H9 (cell line): ENCODE measurements at regions not wholly inside any gene's neighbourhood (a gene's known extent, or its start where the extent isn't known, plus 50 kb on each side); places are given as distances from the start of the nearest gene placed in this dataset.

Experiments used
- DNase-seq: peaks from one replicate; pipeline ENCODE4 v3.0.0-alpha.2; 2017
- H2AFZ ChIP-seq: one replicate; pipeline ENCODE4 v1.6.1; 2013; ENCODE audit warnings: mild to moderate bottlenecking, low read length, control low read depth, moderate library complexity
- H2AK5ac ChIP-seq: 2 replicates; pipeline ENCODE4 v1.6.1; 2013; ENCODE audit warnings: low read length, control low read depth, mixed read lengths; ENCODE audit not compliant: insufficient read length
- H2BK120ac ChIP-seq: one replicate; pipeline ENCODE4 v1.6.1; 2013; ENCODE audit warnings: low read depth, mild to moderate bottlenecking, low read length, control low read depth, inconsistent platforms; ENCODE audit not compliant: poor library complexity, severe bottlenecking
- H2BK12ac ChIP-seq: 2 replicates; pipeline ENCODE4 v1.6.1; 2013; ENCODE audit warnings: low read length, control low read depth, mixed read lengths, low read depth; ENCODE audit not compliant: insufficient read length
- H2BK15ac ChIP-seq: 2 replicates; pipeline ENCODE4 v1.6.1; 2013; ENCODE audit warnings: low read depth, low read length, control low read depth
- H2BK20ac ChIP-seq: one replicate; pipeline ENCODE4 v1.6.1; 2013; ENCODE audit warnings: low read depth, mild to moderate bottlenecking, low read length, control low read depth, inconsistent platforms; ENCODE audit not compliant: poor library complexity, severe bottlenecking
- H2BK5ac ChIP-seq: 2 replicates; pipeline ENCODE4 v1.6.1; 2013; ENCODE audit warnings: low read length, control low read depth, mixed read lengths; ENCODE audit not compliant: insufficient read length
- H3K14ac ChIP-seq: 2 replicates; pipeline ENCODE4 v1.6.1; 2013; ENCODE audit warnings: low read length, control low read depth; ENCODE audit not compliant: insufficient read depth
- H3K18ac ChIP-seq: 2 replicates; pipeline ENCODE4 v1.6.1; 2013; ENCODE audit warnings: low read depth, mild to moderate bottlenecking, mixed read lengths, low read length, control low read depth; ENCODE audit not compliant: insufficient read length
- H3K23ac ChIP-seq: 2 replicates; pipeline ENCODE4 v1.6.1; 2013; ENCODE audit warnings: low read length, control low read depth, mixed read lengths, low read depth; ENCODE audit not compliant: insufficient read length
- H3K23me2 ChIP-seq: 2 replicates; pipeline ENCODE4 v1.6.1; 2013; ENCODE audit warnings: low read depth, mild to moderate bottlenecking, mixed read lengths, low read length, control low read depth; ENCODE audit not compliant: insufficient read length, poor library complexity, severe bottlenecking
- H3K27ac ChIP-seq: 2 replicates; pipeline ENCODE4 v1.5.1; 2013; ENCODE audit warnings: low read length, control low read depth, mixed read lengths, low read depth; ENCODE audit not compliant: insufficient read length
- H3K27me3 ChIP-seq: 2 replicates; pipeline ENCODE4 v1.6.1; 2013; ENCODE audit warnings: low read length, control low read depth, inconsistent platforms; ENCODE audit not compliant: insufficient read depth
- H3K4ac ChIP-seq: 2 replicates; pipeline ENCODE4 v1.6.1; 2013; ENCODE audit warnings: low read depth, mild to moderate bottlenecking, control low read depth, inconsistent platforms, low read length, moderate library complexity
- H3K4me1 ChIP-seq: 2 replicates; pipeline ENCODE4 v1.6.1; 2013; ENCODE audit warnings: low read length, control low read depth, inconsistent platforms; ENCODE audit not compliant: insufficient read depth
- H3K4me2 ChIP-seq: 2 replicates; pipeline ENCODE4 v1.6.1; 2013; ENCODE audit warnings: low read length, control low read depth, mixed read lengths; ENCODE audit not compliant: insufficient read length, insufficient read depth
- H3K56ac ChIP-seq: 2 replicates; pipeline ENCODE4 v1.6.1; 2013; ENCODE audit warnings: low read depth, mild to moderate bottlenecking, mixed read lengths, low read length, control low read depth; ENCODE audit not compliant: insufficient read length
- H3K79me1 ChIP-seq: 2 replicates; pipeline ENCODE4 v1.6.1; 2013; ENCODE audit warnings: low read depth, mild to moderate bottlenecking, moderate library complexity, low read length, control low read depth, inconsistent platforms; ENCODE audit not compliant: insufficient read depth, poor library complexity, severe bottlenecking
- H3K79me2 ChIP-seq: 2 replicates; pipeline ENCODE4 v1.6.1; 2013; ENCODE audit warnings: low read length, control low read depth, inconsistent platforms; ENCODE audit not compliant: insufficient read depth
- H3K9ac ChIP-seq: 2 replicates; pipeline ENCODE4 v1.6.1; 2013; ENCODE audit warnings: low read length, control low read depth, mixed read lengths; ENCODE audit not compliant: insufficient read length; ENCODE audit errors: extremely low read depth
- H3K9me3 ChIP-seq: one replicate; pipeline ENCODE4 v1.6.1; 2013; ENCODE audit warnings: low read depth, low read length, inconsistent platforms; ENCODE audit not compliant: control insufficient read depth
- H3T11ph ChIP-seq: one replicate; pipeline ENCODE4 v1.6.1; 2013; ENCODE audit warnings: mild to moderate bottlenecking, low read length, control low read depth, inconsistent platforms
- H4K20me1 ChIP-seq: one replicate; pipeline ENCODE4 v1.6.1; 2013; ENCODE audit not compliant: control insufficient read depth, insufficient read length, insufficient read depth
- H4K5ac ChIP-seq: 2 replicates; pipeline ENCODE4 v1.6.1; 2013; ENCODE audit warnings: low read depth, mild to moderate bottlenecking, mixed read lengths, low read length, control low read depth; ENCODE audit not compliant: insufficient read length
- H4K8ac ChIP-seq: replicated peaks from 2 replicates; pipeline ENCODE4 v1.6.1; 2013; ENCODE audit warnings: low read length, control low read depth, mixed read lengths, low read depth; ENCODE audit not compliant: insufficient read length
- H4K91ac ChIP-seq: 2 replicates; pipeline ENCODE4 v1.6.1; 2013; ENCODE audit warnings: low read depth, mild to moderate bottlenecking, moderate library complexity, mixed read lengths, low read length, control low read depth; ENCODE audit not compliant: insufficient read length
- H3K27ac Mint-ChIP-seq, 3 experiments: 2 replicates in 2 of 3; 3 replicates in 1 of 3; pipeline ENCODE4 v1.8.0; 2020 to 2021; ENCODE audit warnings: mixed read lengths in 3 of 3, mild to moderate bottlenecking in 1 of 3, moderate library complexity in 1 of 3
- H3K27me3 Mint-ChIP-seq: 2 replicates; pipeline ENCODE4 v1.8.0; 2021; ENCODE audit warnings: low read depth, mild to moderate bottlenecking, moderate library complexity, mixed read lengths
- H3K36me3 Mint-ChIP-seq, 3 experiments: 2 replicates in 2 of 3; 3 replicates in 1 of 3; pipeline ENCODE4 v1.8.0; 2020 to 2021; ENCODE audit warnings: low read depth in 3 of 3, mixed read lengths in 3 of 3; ENCODE audit not compliant: insufficient read depth in 1 of 3
- H3K4me1 Mint-ChIP-seq, 2 experiments: 2 replicates each; pipeline ENCODE4 v1.8.0; 2020; ENCODE audit warnings: mixed read lengths in 2 of 2
- H3K4me3 Mint-ChIP-seq, 2 experiments: 2 replicates in 1 of 2; 3 replicates in 1 of 2; pipeline ENCODE4 v1.8.0; 2020 to 2021; ENCODE audit warnings: mild to moderate bottlenecking in 2 of 2, mixed read lengths in 2 of 2, moderate library complexity in 1 of 2
- H3K9me3 Mint-ChIP-seq, 2 experiments: 2 replicates in 1 of 2; 3 replicates in 1 of 2; pipeline ENCODE4 v1.8.0; 2020; ENCODE audit warnings: mild to moderate bottlenecking in 2 of 2, mixed read lengths in 2 of 2, moderate library complexity in 1 of 2
- WGBS: extraction: QIAGEN DNeasy Blood & Tissue Kit; methylation state at CpG from one replicate; pipeline ENCODE4 v1.1.7; 2013; ENCODE audit warnings: missing lambda C conversion rate, low lambda C conversion rate, mixed read lengths; ENCODE audit not compliant: insufficient read length; ENCODE audit errors: extremely low coverage; 5-methylcytosine and 5-hydroxymethylcytosine counted together
- TF ChIP-seq, protein P1 (sequence below): fragments of 200-600 bp; sonication (generic); conservative IDR thresholded peaks from 3 replicates; pipeline ENCODE4 v1.8.0; 2021; ENCODE audit warnings: antibody characterized with exemption, mild to moderate bottlenecking

DNA sequence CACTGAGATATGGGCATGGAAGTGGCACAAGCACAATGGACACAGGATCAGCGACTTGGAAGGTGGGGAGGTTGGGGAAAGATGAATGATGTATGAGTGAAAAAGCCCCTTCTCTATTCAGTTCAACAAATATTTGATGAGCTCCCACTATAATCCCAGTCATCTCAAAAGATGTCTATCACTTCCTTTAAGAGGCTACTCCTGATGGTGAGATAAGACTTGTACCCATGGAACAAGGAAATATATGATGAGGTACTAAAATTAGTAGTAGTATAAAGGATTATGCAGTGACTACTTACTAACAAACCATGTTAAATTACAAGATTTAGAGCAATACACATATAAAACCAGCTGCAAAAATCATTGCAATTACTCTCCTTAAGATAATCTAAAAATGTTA, 107.8 kb upstream of the COL5A2 start:
- H2BK15ac ChIP-seq: no peak overlapping the region
- no peak overlapping the region for H3K9ac ChIP-seq
- Mint-ChIP-seq H3K27ac (no peak overlapping the region), H3K27me3 (no peaks in the 10 kb centered on the region), H3K36me3 (no peaks in the 10 kb centered on the region; a peak in 1 of 7 replicates), H3K4me1 (peaks cover 9 to 14% of the 10 kb centered on the region in 2 experiments), H3K9me3 (peaks cover 0 to 3% of the 10 kb centered on the region in 2 experiments; a peak in 1 of 5 replicates), H3K4me3 (no peak overlapping the region)
- H2BK5ac ChIP-seq: no peak overlapping the region
- no peak overlapping the region for H2BK120ac ChIP-seq
- H3T11ph ChIP-seq: no peak overlapping the region
- no peaks in the 10 kb centered on the region for H3K23me2 ChIP-seq
- H2AK5ac ChIP-seq: no peak overlapping the region
- H3K4ac ChIP-seq: no peak overlapping the region
- no peak overlapping the region for H4K5ac ChIP-seq
- H4K91ac ChIP-seq: no peak overlapping the region
- no peak overlapping the region for H2AFZ ChIP-seq
- no CpG with 5 or more reads among the region's 1 CpG for WGBS
- H2BK12ac ChIP-seq: no peak overlapping the region
- no peaks in the 10 kb centered on the region for H3K9me3 ChIP-seq
- H3K4me2 ChIP-seq: no peak overlapping the region
- TF ChIP-seq, protein P1, sequence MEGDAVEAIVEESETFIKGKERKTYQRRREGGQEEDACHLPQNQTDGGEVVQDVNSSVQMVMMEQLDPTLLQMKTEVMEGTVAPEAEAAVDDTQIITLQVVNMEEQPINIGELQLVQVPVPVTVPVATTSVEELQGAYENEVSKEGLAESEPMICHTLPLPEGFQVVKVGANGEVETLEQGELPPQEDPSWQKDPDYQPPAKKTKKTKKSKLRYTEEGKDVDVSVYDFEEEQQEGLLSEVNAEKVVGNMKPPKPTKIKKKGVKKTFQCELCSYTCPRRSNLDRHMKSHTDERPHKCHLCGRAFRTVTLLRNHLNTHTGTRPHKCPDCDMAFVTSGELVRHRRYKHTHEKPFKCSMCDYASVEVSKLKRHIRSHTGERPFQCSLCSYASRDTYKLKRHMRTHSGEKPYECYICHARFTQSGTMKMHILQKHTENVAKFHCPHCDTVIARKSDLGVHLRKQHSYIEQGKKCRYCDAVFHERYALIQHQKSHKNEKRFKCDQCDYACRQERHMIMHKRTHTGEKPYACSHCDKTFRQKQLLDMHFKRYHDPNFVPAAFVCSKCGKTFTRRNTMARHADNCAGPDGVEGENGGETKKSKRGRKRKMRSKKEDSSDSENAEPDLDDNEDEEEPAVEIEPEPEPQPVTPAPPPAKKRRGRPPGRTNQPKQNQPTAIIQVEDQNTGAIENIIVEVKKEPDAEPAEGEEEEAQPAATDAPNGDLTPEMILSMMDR: no peak
- no peaks in the 10 kb centered on the region for H4K20me1 ChIP-seq
- no peak overlapping the region for H3K56ac ChIP-seq
- no peak overlapping the region for H3K27ac ChIP-seq
- H3K4me1 ChIP-seq: no peaks in the 10 kb centered on the region
- no peaks in the 10 kb centered on the region for H3K79me2 ChIP-seq
- no peak overlapping the region for H3K14ac ChIP-seq
- H2BK20ac ChIP-seq: no peak overlapping the region
- no peak overlapping the region for H4K8ac ChIP-seq
- DNase-seq: no peak
- H3K18ac ChIP-seq: no peak overlapping the region
- no peaks in the 10 kb centered on the region for H3K27me3 ChIP-seq
- H3K79me1 ChIP-seq: no peaks in the 10 kb centered on the region
- no peak overlapping the region for H3K23ac ChIP-seq
